ENCODE measurements at regions not wholly inside any gene's neighbourhood (a gene's known extent, or its start where the extent isn't known, plus 50 kb on each side); places are given as distances from the start of the nearest gene placed in this dataset.

- TF ChIP-seq CHD7 (IDR thresholded peaks at IDR 0.05; ENCODE audit: insufficient replicate concordance, low read length), result no peak
Observed at GRCh38 chr7:53658951-53659350, 623.5 kb downstream of the POM121L12 start (continued).

Data from H1 (cell line).